NCI-H526 treated with DMSO at 0.1 percent for 48 hours (cell line): ENCODE measurements at regions not wholly inside any gene's neighbourhood (a gene's known extent, or its start where the extent isn't known, plus 50 kb on each side); places are given as distances from the start of the nearest gene placed in this dataset.
"Not testable (repeated sequence)": the region's sequence is repeated elsewhere in the genome, so short reads cannot be mapped to it uniquely, and the experiment has no call there.

Experiments
- DNase-seq: peaks from one replicate; lab custom pipeline; 2025; lab: John Stamatoyannopoulos, UW

GRCh38 chr6:139962654-139963347, 588.4 kb upstream of the CITED2 start:
- no peak for DNase-seq

- DNase-seq: no peak
These were observed 586.7 kb upstream of the CITED2 start for GRCh38 chr6:139961190-139961589.

DNA sequence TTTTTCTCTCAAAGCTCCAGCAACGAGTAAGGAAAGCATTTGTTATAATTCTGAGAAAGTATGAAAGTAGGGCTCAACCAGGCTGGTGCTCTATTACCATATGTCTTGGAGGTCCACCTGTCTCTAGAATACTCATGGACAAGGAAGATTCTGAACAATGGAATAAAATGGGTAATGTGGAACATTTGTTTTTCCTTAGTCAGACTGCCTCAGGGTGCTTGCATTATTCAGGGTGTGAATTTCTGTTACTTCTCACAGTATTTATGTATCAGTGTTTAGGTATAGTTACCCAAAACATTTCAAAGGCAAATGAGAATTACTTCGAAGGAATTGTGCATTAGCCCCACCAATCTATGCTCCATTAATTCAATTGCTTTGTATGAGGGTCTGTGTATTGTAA, 586.2 kb upstream of the CITED2 start:
- no peak for DNase-seq

DNA sequence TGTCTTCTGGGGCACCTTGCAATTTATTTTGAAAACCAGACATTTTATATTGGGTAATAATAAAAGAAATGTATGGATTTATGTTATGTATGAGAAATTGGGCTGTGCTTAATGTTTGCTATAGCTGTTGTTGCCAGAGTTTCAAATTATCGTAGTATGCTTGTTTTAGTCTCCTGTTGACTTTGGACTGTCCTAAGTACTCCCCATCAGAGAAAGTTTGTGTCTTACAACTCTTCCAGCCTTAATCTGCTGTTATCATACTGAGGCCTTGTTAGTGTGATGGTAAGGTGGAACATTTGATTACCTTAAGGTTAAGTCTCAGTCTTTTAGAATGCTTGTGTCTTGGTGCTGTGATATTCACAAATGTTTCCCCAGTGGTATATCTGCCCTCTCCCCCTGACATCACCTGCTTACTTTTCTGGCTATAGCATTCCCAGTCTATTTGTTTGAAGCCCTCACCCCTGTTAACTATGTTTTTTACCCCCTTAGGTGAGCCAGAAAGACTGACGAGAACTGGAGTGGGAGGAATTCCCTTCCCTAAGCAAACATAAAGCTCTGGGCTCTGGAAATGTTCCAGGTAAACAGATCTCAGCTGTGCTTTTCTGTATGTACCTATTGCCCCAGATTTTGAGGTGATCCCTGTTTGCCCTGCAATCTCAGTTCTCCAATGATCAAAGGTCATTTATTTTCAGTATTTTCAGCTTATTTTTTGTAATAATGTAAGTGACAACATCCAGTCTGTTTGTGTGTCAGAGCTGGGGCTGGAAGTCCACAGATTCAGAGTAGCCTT, 581.1 kb upstream of the CITED2 start:
- no peak for DNase-seq

GRCh38 chr6:139954463-139955071, 580.1 kb upstream of the CITED2 start:
- DNase-seq: no peak

DNA sequence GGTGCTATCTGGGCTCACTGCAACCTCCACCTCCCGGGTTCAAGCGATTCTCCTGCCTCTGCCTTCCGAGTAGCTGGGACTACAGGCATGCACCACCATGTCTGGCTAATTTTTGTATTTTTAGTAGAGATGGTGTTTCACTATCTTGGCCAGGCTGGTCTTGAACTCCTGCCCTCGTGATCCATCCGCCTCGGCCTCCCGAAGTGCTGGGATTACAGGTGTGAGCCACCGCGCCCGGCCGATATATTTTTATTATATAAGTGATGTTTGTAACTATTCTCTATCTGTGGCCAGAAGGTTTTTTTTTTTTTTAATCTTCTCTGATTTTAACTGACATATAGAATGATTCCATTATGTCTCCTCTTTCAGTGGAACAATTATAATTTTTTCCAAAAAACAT, 579.3 kb upstream of the CITED2 start:
- DNase-seq: not testable (repeated sequence)

- no peak for DNase-seq
These were observed 576.7 kb upstream of the CITED2 start for GRCh38 chr6:139951172-139951571.

- no peak for DNase-seq
These were observed 570.5 kb upstream of the CITED2 start for GRCh38 chr6:139944976-139945375.

DNA sequence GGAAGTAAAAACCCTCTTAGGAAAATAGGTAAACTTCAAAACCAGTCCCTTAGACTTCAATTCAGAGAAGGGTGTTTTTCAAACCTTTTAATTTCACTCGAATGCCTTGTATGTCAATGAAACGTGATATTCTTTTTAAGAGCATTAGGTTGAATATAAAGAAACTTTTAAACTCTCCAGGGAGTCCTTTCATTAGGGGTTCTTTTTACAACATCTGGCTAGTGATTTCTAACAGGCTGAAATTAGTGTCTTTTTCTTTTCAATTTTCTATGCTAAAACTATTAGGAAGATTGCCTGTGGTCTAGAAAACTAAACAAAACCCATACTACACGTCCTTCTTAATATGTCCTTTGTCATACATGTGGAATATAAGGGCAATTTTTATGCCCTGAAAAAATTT, 569.7 kb upstream of the CITED2 start:
- DNase-seq: no peak

DNA sequence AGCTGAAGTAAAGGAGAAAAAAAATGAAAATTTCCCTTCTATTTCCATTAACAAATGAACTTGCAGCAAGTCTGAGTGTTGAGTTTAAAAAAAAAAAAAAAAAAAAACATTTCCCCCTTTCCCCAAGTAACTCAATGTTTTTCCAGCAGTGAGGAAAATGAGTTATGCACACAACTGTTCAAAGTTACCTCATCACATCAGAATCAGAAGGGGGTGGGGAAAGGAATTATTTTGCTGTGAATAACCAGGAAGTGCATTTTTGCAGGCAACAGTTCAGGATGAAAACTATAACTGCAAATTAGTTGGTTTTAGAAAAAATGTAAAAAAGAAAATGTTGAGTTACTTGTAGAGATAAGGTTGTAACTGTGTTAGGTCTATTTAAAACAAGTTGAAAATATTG, 568.9 kb upstream of the CITED2 start:
- no peak for DNase-seq

- DNase-seq: no peak
These were observed 567.9 kb upstream of the CITED2 start for GRCh38 chr6:139942331-139942730.

GRCh38 chr6:139941826-139942225, 567.4 kb upstream of the CITED2 start:
- DNase-seq: no peak

DNA sequence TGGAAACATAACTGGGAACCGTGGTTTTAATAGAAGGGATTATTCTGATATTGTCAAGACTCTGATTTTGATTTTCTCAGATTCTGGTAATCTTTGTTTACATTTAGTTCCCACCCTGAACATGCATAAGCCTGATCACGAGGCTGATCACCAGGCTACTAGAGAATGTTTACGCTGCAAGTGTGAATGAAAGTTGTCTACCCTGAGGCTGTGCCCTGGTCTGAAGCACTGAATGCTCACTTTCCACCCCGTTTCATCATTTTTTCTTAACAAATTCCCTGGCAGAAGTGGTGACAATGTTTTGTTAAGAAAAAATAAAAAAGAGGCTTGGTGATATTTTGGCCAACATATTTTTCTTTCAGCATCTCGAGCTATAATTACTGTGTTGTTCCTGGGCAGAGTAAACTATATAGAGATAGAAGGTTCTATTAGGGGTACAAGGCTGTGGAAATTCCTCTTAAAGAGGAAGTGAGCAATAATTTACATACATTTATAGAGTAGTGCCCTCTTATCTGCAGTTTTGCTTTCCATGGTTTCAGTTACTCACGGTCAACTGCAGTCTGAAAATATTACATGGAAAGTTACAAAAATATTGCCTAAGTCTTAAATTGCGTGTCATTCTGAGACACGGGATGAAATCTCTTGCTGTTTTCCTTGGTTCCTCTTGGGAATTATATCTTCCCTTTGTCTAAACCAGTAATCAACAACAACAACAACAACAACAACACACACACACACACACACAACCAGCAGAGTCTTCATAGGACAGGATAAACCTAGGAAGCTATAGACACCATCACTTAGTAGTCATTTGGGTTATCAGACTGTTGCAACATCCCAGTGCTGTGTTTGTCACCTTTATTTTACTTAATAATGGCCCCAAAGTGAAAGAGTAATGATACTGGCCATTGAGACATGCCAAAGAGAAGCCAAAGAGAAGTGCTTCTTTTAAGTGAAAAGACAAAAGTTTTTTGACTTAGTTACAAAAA, 566.6 kb upstream of the CITED2 start:
- DNase-seq: no peak

DNA sequence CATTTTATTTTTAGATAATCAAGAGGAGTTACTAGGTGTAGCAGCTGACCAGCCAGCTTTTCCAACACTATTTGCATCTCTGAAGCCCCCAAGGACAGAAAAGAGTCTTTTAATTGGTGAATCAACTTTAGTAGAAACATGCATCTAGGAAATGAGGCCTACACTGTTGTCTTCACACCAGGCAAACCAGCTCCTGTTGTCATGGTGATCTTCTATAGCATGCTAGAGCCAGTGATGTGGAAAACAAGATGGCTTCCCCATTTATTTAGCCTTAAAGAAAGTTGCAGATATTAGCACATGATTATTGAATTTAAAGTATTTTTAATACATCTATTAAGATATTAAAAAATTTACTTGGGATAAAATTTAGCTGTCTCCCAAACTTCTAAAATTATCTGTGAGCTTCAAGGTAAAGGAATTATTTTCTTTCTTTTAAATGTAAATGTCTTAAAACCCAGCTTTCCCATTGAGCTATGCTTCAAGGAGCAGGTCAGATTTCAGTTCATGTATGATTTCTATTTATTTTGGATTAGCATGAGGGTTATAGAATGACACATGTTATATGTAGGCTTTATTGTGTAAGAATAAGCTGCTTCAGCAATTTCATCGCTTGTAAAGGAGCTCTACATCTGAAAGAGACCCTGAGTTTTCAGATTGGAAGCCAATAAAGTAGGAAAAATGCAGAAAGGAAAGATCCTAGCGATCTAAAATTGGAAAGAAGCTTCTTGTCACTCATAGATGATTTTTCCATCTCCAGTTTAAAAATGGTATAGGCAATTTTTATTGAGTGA, 564.9 kb upstream of the CITED2 start:
- no peak for DNase-seq

- no peak for DNase-seq
These were observed 558.2 kb upstream of the CITED2 start for GRCh38 chr6:139932671-139933070.

DNA sequence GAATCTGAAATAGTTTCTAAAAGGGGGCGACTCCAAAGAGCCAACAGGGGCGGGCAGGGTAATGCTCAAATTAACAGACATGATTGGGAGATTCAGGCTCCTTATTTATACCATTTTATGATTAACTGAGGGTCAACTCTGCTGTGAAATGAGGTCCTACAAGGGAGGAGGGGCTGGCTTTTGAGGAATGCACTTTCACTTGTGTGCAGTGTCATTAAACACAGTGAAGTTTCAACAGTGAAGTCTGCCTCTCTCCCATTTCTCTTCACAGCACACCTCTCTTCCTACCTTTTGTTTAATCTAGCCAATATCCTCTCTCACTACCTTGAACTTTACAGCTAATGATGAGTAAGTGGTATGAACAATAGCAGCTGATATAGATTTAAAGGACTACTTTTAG, 557.3 kb upstream of the CITED2 start:
- DNase-seq: no peak

DNA sequence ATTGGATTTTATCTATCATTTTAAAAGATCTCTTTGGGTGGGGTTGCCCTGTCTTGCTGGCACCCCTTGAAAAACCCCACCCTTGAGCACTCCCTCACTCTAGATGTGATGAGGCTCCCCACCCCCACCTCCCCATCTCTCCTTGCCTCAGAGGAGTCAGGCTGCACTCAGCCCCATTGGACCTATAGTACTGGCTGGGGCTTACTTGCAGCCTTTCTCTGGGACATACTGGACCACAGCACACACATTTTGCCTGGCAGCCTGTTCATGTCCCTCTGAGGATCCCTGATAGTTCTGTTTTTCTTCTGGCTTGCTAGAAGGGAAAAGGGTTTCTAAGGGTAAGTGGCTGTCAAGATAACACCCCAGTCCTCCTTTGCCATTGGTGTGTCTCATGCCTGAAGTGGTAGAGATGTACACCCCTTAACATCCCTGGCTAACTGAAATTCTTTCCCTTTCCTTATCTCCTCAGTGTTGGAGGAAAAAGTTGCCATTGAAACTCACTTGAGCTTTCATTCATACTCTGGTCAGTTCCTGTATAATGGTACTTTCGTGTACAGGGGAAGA, 553.4 kb upstream of the CITED2 start:
- DNase-seq: no peak

- no peak for DNase-seq
These were observed 552.8 kb upstream of the CITED2 start for GRCh38 chr6:139927236-139927635.

DNA sequence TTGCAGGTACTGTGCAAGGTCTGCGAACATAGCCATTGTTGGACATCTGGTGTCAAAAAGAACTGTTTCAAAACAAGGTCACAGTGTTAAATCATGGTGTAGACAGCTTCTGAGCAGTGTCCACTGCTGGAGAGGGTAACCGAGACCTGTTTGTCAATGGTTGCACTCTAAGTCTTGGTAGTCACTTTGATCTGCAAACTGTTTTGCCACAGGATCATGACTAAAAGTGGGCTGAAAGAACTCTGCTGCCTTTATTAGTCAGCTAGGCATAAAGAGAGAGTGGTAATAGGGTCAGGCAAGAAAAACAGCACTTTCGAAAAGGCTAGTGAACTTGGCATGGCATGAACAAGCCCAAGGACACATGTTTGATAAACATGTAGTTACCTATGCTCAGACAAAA, 552.3 kb upstream of the CITED2 start:
- DNase-seq: no peak

DNA sequence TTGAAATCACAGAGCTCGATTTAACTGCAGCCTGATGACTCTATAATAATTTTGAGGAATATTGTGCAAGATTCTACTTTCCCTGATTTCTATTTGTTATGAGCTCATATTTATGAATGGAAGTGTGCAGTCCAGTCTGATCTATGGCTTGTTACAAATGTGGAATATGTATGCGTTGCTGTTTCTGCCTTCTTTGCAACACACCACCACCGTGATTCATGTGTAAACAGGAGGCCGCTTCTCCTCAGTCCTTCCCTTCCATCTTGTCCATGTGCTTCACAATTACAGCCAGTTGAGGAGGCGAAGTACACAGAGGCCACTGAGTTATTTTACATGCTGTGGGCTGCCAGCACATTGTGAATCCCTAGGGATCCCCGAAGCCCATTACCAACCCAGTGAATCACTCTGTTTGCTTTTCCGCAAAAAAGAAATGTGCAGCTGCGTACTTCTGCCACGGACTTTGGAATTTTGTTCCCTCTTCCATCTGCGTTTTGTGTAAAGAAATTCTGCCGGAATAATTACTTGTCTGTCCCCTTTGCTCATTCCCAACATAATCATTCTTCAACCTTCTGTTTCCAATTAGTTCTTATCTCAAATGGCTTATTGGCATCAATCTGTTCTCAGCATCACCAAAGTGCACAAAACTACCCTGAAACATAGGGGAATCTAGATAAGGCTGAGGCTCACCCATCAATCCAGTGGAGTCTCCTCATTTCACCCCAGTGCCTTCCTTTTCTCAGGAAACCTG, 551.6 kb upstream of the CITED2 start:
- peak; percentile 71 for DNase-seq
